Kidney (tissue), 13 donors: ENCODE measurements at regions not wholly inside any gene's neighbourhood (a gene's known extent, or its start where the extent isn't known, plus 50 kb on each side); places are given as distances from the start of the nearest gene placed in this dataset.

Experiments used
- DNase-seq, 5 donors: peaks; one replicate each; pipeline ENCODE4 v3.0.0-alpha.2; 2013 to 2020
- FAIRE-seq: peaks from 2 replicates; lab custom pipeline; 2012; peaks lifted over from hg19 to GRCh38; lab: Jason Lieb, UNC
- H3K27ac ChIP-seq, 2 donors: one replicate each; pipeline ENCODE4 v1.7.0; 2013; ENCODE audit warnings: low read depth in 2 of 2, low read length in 2 of 2, inconsistent platforms in 1 of 2
- H3K27me3 ChIP-seq: one replicate; pipeline ENCODE4 v1.7.1; 2013; ENCODE audit warnings: low read length, inconsistent platforms; ENCODE audit not compliant: control insufficient read depth, insufficient read depth
- H3K36me3 ChIP-seq, 3 donors: one replicate each; pipeline versions ENCODE4 v1.7.0 to v1.7.1; 2013; ENCODE audit warnings: low read length in 3 of 3, control low read depth in 1 of 3, inconsistent platforms in 1 of 3; ENCODE audit not compliant: insufficient read depth in 3 of 3, control insufficient read depth in 2 of 3
- H3K4me1 ChIP-seq, 3 donors: one replicate each; pipeline versions ENCODE4 v1.7.0 to v1.7.1; 2013; ENCODE audit warnings: low read length in 3 of 3, inconsistent platforms in 1 of 3, low read depth in 1 of 3; ENCODE audit not compliant: control insufficient read depth in 2 of 3, insufficient read depth in 2 of 3
- H3K4me3 ChIP-seq, 3 donors: one replicate each; pipeline versions ENCODE4 v1.7.0 to v1.8.1; 2013; ENCODE audit warnings: low read length in 3 of 3, control low read depth in 1 of 3, inconsistent platforms in 1 of 3
- H3K9ac ChIP-seq, 3 donors: one replicate each; pipeline versions ENCODE4 v1.7.0 to v1.7.1; 2013; ENCODE audit warnings: low read length in 3 of 3, control low read depth in 1 of 3, inconsistent platforms in 1 of 3
- H3K9me3 ChIP-seq, 3 donors: one replicate each; pipeline versions ENCODE4 v1.7.0 to v1.7.1; 2013; ENCODE audit warnings: low read length in 3 of 3, control low read depth in 1 of 3, inconsistent platforms in 1 of 3; ENCODE audit not compliant: control insufficient read depth in 2 of 3, insufficient read depth in 1 of 3
- intact Hi-C: fragments of 100-400 bp; cut with DNase I; formaldehyde crosslinking; loops from one replicate; pipeline ENCODE4 v1.11.1; 2022
- TF ChIP-seq, protein P1 (sequence below): IDR thresholded peaks from 3 replicates; pipeline ENCODE4 v1.5.1; 2012; ENCODE audit warnings: mild to moderate bottlenecking, moderate library complexity, borderline replicate concordance; ENCODE audit not compliant: insufficient read depth; ENCODE audit errors: extremely low read depth
- donor health status: control.
- donor health status: control.
- donor health status: control.
- donor health status: control.
- donor health status: control.
- donor health status: DM: yes; HTN: yes; CAD: no.
- donor health status: Normal renal cell carcinoma (clear cell type).

DNA sequence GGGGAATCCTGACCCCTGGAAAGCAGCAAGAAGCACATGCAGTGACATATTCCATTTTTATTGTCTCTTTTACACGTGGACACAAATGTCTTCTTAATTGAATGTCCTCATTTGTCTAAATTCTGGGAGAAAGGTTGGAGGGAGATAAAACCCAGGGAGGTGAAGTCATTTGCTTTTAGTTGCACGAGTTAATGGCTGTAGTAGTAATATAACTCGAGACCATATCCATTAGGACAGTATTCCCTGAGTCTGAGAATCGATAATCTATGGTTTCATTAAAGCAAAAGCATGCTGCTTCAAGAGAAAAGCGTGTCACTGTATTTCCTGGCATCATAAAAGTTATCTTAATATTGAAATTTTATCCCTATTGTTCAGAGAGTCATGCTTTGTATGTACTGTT lies 216.0 kb upstream of the PELI2 start:
- no peaks in the 10 kb centered on the region for H3K27me3 ChIP-seq
- intact Hi-C loops, result no loop called here
- no peak for FAIRE-seq
- no peaks in the 10 kb centered on the region for H3K36me3 ChIP-seq
- TF ChIP-seq, protein P1, sequence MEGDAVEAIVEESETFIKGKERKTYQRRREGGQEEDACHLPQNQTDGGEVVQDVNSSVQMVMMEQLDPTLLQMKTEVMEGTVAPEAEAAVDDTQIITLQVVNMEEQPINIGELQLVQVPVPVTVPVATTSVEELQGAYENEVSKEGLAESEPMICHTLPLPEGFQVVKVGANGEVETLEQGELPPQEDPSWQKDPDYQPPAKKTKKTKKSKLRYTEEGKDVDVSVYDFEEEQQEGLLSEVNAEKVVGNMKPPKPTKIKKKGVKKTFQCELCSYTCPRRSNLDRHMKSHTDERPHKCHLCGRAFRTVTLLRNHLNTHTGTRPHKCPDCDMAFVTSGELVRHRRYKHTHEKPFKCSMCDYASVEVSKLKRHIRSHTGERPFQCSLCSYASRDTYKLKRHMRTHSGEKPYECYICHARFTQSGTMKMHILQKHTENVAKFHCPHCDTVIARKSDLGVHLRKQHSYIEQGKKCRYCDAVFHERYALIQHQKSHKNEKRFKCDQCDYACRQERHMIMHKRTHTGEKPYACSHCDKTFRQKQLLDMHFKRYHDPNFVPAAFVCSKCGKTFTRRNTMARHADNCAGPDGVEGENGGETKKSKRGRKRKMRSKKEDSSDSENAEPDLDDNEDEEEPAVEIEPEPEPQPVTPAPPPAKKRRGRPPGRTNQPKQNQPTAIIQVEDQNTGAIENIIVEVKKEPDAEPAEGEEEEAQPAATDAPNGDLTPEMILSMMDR, result no peak
- no peak overlapping the region for H3K9ac ChIP-seq
- H3K9me3 ChIP-seq, result no peaks in the 10 kb centered on the region
- no peaks in the 10 kb centered on the region for H3K4me1 ChIP-seq
- no peak overlapping the region for H3K27ac ChIP-seq
- H3K4me3 ChIP-seq, result no peak overlapping the region
- DNase-seq, result no peak

DNA sequence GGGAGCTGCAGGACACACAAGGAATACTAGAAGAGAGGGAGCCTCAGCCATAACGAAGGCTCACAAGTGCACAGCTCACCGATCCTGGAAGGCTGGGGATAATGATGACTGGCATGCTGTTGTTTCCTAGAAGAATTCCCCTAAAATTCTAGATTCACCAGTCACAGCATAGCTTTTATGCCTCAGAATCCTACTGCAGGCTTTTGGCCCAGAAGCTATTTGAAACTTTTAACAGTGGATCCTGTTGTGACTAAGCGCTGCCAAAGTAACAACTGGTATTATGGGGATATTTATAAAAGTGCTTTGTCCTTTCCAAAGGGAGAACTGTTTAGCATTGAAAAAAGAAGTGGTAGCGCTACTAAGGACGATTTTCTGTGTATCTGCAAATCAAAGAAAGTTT lies 214.1 kb upstream of the PELI2 start:
- no peak overlapping the region for H3K27ac ChIP-seq
- H3K9me3 ChIP-seq, result no peaks in the 10 kb centered on the region
- no peak for DNase-seq
- no peaks in the 10 kb centered on the region for H3K36me3 ChIP-seq
- H3K4me3 ChIP-seq, result no peak overlapping the region
- TF ChIP-seq, protein P1, result no peak
- no peak overlapping the region for H3K9ac ChIP-seq
- H3K27me3 ChIP-seq, result no peaks in the 10 kb centered on the region
- FAIRE-seq, result no peak
- no peaks in the 10 kb centered on the region for H3K4me1 ChIP-seq
- intact Hi-C loops, result no loop called here

DNA sequence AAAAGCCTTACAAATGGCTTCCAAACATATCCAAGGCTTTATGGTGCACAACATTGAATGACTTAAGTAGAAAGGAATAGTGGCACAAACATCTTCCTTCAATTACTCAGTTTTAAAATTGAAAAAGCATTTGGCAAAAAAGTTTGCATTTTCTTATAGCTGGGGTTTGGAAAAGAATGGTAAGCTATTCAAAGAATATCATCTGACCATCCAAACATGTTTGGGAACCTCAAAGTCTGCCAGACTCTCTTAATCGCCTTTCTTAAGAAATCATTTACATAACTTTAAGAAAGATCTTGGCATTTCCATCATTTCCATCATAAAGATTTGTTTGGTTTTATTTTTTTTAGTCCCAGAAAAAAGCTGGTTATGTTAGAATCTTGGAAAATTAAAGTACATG lies 210.1 kb upstream of the PELI2 start:
- TF ChIP-seq, protein P1, result no peak
- DNase-seq (no peak), FAIRE-seq (no peak)
- no peak overlapping the region for H3K27ac ChIP-seq
- H3K27me3 ChIP-seq, result no peaks in the 10 kb centered on the region
- no peak overlapping the region for H3K9ac ChIP-seq
- H3K36me3 ChIP-seq, result no peaks in the 10 kb centered on the region
- no peak overlapping the region for H3K4me3 ChIP-seq
- no peaks in the 10 kb centered on the region for H3K4me1 ChIP-seq
- intact Hi-C loops, result no loop called here
- H3K9me3 ChIP-seq, result no peaks in the 10 kb centered on the region

DNA sequence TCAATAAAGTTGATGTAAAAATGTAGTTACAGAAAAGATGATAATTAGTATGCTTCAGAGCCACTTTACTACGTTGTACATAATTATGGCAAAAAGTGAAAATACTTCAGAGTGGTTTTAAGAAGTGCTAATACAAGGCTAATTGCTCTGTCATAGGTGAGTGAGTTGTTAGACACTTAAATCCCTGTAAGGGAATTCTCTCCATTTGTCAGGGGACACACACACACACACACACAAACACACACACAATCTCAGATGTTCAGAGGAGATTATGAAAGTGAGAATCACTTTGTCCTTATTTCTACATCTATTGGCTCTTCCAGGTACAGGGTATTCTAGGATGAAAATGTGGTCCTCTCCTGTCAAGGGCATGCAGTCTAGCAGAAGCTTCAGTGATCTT lies 208.3 kb upstream of the PELI2 start:
- no peak for DNase-seq
- Histone ChIP-seq H3K27me3 (no peaks in the 10 kb centered on the region), H3K4me3 (no peak overlapping the region), H3K9me3 (no peaks in the 10 kb centered on the region), H3K36me3 (no peaks in the 10 kb centered on the region), H3K4me1 (peaks cover 0 to 7% (median 2%) of the 10 kb centered on the region in 3 donors), H3K9ac (no peak overlapping the region), H3K27ac (no peak overlapping the region)
- TF ChIP-seq, protein P1, result no peak
- FAIRE-seq, result no peak
- intact Hi-C loops, result no loop called here
